RWPE1 (cell line): ENCODE measurements at regions not wholly inside any gene's neighbourhood (a gene's known extent, or its start where the extent isn't known, plus 50 kb on each side); places are given as distances from the start of the nearest gene placed in this dataset.
"Not testable (repeated sequence)": the region's sequence is repeated elsewhere in the genome, so short reads cannot be mapped to it uniquely, and the experiment has no call there.

ENCODE experiments used
- CTCF ChIA-PET: fragments of 350-600 bp; sonication (Branson Sonifier 250); formaldehyde crosslinking; extraction: SDS; loops from one replicate; lab custom pipeline; 2021; lab: Yijun Ruan, JAX
- POLR2A ChIA-PET: fragments of 400-600 bp; formaldehyde crosslinking; extraction: SDS; loops from one replicate; lab custom pipeline; 2020; ENCODE audit warnings: antibody characterized with exemption; ENCODE audit not compliant: low non-redundant PET; lab: Yijun Ruan, JAX
- DNase-seq: peaks from one replicate; pipeline ENCODE4 v3.0.0; 2012; ENCODE audit warnings: low spot score
- H3K27ac ChIP-seq: fragments of 450-650 bp; 2 replicates; pipeline ENCODE4 v1.5.1; 2017

GRCh38 chr1:136344-136932, 315.0 kb downstream of the OR4F29 start:
- DNase-seq, H3K27ac ChIP-seq, CTCF ChIA-PET, POLR2A ChIA-PET: not testable (repeated sequence)

- CTCF ChIA-PET, DNase-seq, POLR2A ChIA-PET, H3K27ac ChIP-seq: not testable (repeated sequence)
Observed at GRCh38 chr1:134936-135335, 316.5 kb downstream of the OR4F29 start.

GRCh38 chr1:118440-118839, 333.0 kb downstream of the OR4F29 start:
- DNase-seq, H3K27ac ChIP-seq, CTCF ChIA-PET, POLR2A ChIA-PET: not testable (repeated sequence)

GRCh38 chr1:115534-115933, 335.9 kb downstream of the OR4F29 start:
- POLR2A ChIA-PET, DNase-seq, CTCF ChIA-PET, H3K27ac ChIP-seq: not testable (repeated sequence)

GRCh38 chr1:104776-105175, 346.7 kb downstream of the OR4F29 start:
- POLR2A ChIA-PET, DNase-seq, H3K27ac ChIP-seq, CTCF ChIA-PET: not testable (repeated sequence)

GRCh38 chr1:99481-99880, 352.0 kb downstream of the OR4F29 start:
- CTCF ChIA-PET, POLR2A ChIA-PET, DNase-seq, H3K27ac ChIP-seq: not testable (repeated sequence)

GRCh38 chr1:98811-99210, 352.7 kb downstream of the OR4F29 start:
- POLR2A ChIA-PET: not testable (repeated sequence)

GRCh38 chr1:91279-91678, 360.2 kb downstream of the OR4F29 start:
- CTCF ChIA-PET, H3K27ac ChIP-seq, DNase-seq, POLR2A ChIA-PET: not testable (repeated sequence)

More at GRCh38 chr1:98811-99210, 352.7 kb downstream of the OR4F29 start:
- DNase-seq, CTCF ChIA-PET, H3K27ac ChIP-seq: not testable (repeated sequence)

GRCh38 chr1:88110-88509, 363.4 kb downstream of the OR4F29 start:
- CTCF ChIA-PET, DNase-seq, POLR2A ChIA-PET, H3K27ac ChIP-seq: not testable (repeated sequence)

GRCh38 chr1:79152-79551, 372.3 kb downstream of the OR4F29 start:
- POLR2A ChIA-PET, H3K27ac ChIP-seq, DNase-seq, CTCF ChIA-PET: not testable (repeated sequence)

GRCh38 chr1:65119-65518, 386.4 kb downstream of the OR4F29 start, which contains the start of gene OR4F5:
OR4F5 (plus strand) TSS chr1:65419.
- CTCF ChIA-PET, DNase-seq, H3K27ac ChIP-seq, POLR2A ChIA-PET: not testable (repeated sequence)

- H3K27ac ChIP-seq, POLR2A ChIA-PET, DNase-seq, CTCF ChIA-PET: not testable (repeated sequence)
Observed at GRCh38 chr1:56014-56531, 395.4 kb downstream of the OR4F29 start.

- CTCF ChIA-PET, DNase-seq, H3K27ac ChIP-seq, POLR2A ChIA-PET: not testable (repeated sequence)
Observed at GRCh38 chr1:53182-53581, 398.3 kb downstream of the OR4F29 start.

GRCh38 chr1:41965-42466, 409.5 kb downstream of the OR4F29 start:
- DNase-seq, CTCF ChIA-PET, POLR2A ChIA-PET, H3K27ac ChIP-seq: not testable (repeated sequence)

GRCh38 chr1:41197-41596, 410.3 kb downstream of the OR4F29 start:
- DNase-seq, CTCF ChIA-PET, H3K27ac ChIP-seq, POLR2A ChIA-PET: not testable (repeated sequence)

GRCh38 chr1:29183-29582, 422.3 kb downstream of the OR4F29 start:
- CTCF ChIA-PET, DNase-seq, H3K27ac ChIP-seq, POLR2A ChIA-PET: not testable (repeated sequence)

GRCh38 chr1:17298-17697, 434.2 kb downstream of the OR4F29 start:
- DNase-seq, H3K27ac ChIP-seq, CTCF ChIA-PET, POLR2A ChIA-PET: not testable (repeated sequence)

- POLR2A ChIA-PET, DNase-seq, CTCF ChIA-PET, H3K27ac ChIP-seq: not testable (repeated sequence)
Observed at GRCh38 chr1:16025-16424, 435.5 kb downstream of the OR4F29 start.
